Activated naive CD8-positive, alpha-beta T cell treated with anti-CD3 and anti-CD28 coated beads for 36 hours (primary cell): ENCODE measurements at regions not wholly inside any gene's neighbourhood (a gene's known extent, or its start where the extent isn't known, plus 50 kb on each side); places are given as distances from the start of the nearest gene placed in this dataset.
"Not testable (repeated sequence)": the region's sequence is repeated elsewhere in the genome, so short reads cannot be mapped to it uniquely, and the experiment has no call there.

Experiments used
- DNase-seq: peaks from one replicate; pipeline ENCODE4 v3.0.0; 2021
- H3K27ac Mint-ChIP-seq: one replicate; pipeline ENCODE4 v1.8.0; 2022; ENCODE audit warnings: mild to moderate bottlenecking, moderate library complexity, mixed read lengths
- H3K27me3 Mint-ChIP-seq: one replicate; pipeline ENCODE4 v1.8.0; 2022; ENCODE audit warnings: mild to moderate bottlenecking, mixed read lengths
- H3K36me3 Mint-ChIP-seq: one replicate; pipeline ENCODE4 v1.8.0; 2021; ENCODE audit warnings: mild to moderate bottlenecking, mixed read lengths
- H3K4me1 Mint-ChIP-seq: one replicate; pipeline ENCODE4 v1.8.0; 2021; ENCODE audit warnings: mixed read lengths
- H3K4me3 Mint-ChIP-seq: one replicate; pipeline ENCODE4 v1.8.0; 2022; ENCODE audit warnings: mild to moderate bottlenecking, moderate library complexity, mixed read lengths
- H3K9me3 Mint-ChIP-seq: one replicate; pipeline ENCODE4 v1.8.0; 2022; ENCODE audit warnings: mixed read lengths

DNA sequence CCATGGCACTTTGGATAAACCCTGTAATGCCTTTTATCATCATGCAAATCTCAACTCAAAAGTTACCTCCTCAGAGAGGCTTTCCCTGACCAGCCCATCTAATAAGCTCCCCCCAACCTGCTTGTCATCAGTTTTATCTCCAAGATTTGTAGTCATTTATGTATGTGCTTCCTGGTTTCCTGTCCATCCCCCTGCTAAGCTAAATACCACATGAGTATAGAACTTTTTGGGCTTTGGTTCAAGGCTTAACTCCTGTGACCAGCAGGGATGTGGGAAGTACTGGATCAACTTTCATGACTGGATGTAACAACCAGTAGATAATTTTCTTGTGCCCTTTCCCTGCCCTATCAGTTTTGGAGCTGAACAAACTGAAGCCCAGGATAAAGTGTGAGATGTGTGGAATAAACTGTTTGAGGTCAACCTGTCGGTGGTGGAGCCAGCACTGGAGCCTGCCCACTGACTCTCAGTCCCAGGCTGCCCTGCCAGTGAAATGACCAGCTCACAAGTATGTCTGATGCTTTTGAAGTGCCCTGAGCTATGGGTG, 148.6 kb downstream of the CYP26A1 start:
- H3K9me3 Mint-ChIP-seq = no peaks in the 10 kb centered on the region
- H3K4me3 Mint-ChIP-seq = no peak overlapping the region

DNA sequence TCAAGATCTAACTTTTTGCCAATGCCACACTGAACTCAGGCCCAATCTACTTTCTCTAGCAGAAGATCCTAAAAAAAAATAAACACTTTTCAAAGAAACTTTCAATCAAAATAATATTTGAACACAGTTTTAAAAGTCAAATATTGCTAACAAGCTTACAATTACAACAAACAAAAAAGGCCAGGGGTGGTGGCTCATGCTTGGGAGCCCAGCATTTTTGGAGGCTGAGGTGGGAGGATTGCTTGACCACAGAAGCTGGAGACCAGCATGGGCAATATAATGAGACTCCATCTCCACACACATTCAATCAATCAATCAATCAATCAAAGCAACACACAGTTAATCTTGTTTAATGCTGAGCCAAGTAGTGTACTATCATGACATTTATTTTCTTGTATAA, 149.2 kb downstream of the CYP26A1 start:
- H3K36me3 Mint-ChIP-seq = no peaks in the 10 kb centered on the region
- no peaks in the 10 kb centered on the region for H3K27me3 Mint-ChIP-seq
- H3K4me1 Mint-ChIP-seq = no peaks in the 10 kb centered on the region
- no peaks in the 10 kb centered on the region for H3K9me3 Mint-ChIP-seq
- DNase-seq = no peak
- H3K27ac Mint-ChIP-seq = no peak overlapping the region
- H3K4me3 Mint-ChIP-seq = no peak overlapping the region

More for the DNA sequence above, 148.6 kb downstream of the CYP26A1 start:
- no peaks in the 10 kb centered on the region for H3K27me3 Mint-ChIP-seq
- no peaks in the 10 kb centered on the region for H3K36me3 Mint-ChIP-seq
- no peak for DNase-seq
- H3K27ac Mint-ChIP-seq = no peak overlapping the region
- no peaks in the 10 kb centered on the region for H3K4me1 Mint-ChIP-seq

DNA sequence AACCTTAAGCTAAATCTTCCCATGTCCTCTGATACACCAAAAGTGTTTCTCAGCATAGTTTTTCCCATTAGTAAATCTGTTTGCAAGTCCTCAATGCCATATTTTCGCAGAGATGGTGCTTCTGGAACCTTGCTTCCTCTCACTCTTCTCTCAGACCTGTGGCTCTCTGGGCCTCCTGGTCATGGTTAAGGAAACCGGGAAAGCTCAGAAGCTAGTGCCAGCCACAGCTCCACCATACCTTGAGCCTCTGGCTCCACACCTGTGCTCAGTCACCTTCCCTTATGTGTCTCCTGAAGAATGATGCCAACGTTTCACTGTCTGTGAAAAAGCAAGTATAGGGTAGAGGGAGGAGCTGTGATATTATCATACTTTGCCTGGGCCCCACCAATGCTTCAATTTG, 149.6 kb downstream of the CYP26A1 start:
- H3K36me3 Mint-ChIP-seq = no peaks in the 10 kb centered on the region
- no peaks in the 10 kb centered on the region for H3K27me3 Mint-ChIP-seq
- H3K4me3 Mint-ChIP-seq = no peak overlapping the region
- H3K9me3 Mint-ChIP-seq = no peaks in the 10 kb centered on the region
- H3K27ac Mint-ChIP-seq = no peak overlapping the region
- no peaks in the 10 kb centered on the region for H3K4me1 Mint-ChIP-seq
- no peak for DNase-seq

DNA sequence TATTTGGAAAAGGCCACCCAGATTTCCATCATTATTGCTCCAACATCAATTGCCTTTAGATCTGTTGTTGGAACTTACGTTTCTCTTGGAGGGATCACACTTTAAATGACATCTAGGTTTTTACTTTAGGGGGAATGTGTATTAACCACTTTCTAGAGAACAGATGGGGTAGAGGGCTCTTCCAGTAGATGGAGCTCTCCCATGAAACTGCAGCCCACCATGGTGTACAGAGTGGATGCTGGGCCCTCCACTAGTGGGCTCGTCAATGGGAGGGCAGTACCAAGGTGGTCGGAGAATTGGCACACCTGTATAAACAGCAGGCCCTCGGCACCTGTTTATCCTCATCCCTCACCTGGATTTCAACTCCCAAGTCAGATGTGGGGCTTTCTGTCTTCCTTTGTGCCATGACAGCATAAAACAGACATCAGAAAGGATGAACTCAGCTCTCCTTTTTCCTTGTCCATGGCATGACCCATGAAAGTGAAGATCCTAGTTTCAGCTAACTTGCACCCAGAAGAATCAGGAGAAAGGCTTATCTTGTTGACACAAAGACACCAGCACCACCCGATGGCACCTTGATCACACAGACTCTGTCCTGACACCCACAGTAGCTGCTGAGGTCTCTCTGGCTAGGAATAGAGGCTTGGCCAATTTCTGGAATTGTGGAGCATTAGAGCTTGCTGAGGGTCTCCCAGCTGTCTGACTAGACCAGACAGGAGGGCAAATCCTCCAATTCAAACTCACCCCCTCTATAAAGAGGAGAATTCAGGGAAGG, 150.5 kb downstream of the CYP26A1 start:
- Mint-ChIP-seq H3K4me3 (no peak overlapping the region), H3K4me1 (no peaks in the 10 kb centered on the region), H3K27me3 (no peaks in the 10 kb centered on the region), H3K36me3 (no peaks in the 10 kb centered on the region), H3K27ac (no peak overlapping the region), H3K9me3 (no peaks in the 10 kb centered on the region)
- no peak for DNase-seq

DNA sequence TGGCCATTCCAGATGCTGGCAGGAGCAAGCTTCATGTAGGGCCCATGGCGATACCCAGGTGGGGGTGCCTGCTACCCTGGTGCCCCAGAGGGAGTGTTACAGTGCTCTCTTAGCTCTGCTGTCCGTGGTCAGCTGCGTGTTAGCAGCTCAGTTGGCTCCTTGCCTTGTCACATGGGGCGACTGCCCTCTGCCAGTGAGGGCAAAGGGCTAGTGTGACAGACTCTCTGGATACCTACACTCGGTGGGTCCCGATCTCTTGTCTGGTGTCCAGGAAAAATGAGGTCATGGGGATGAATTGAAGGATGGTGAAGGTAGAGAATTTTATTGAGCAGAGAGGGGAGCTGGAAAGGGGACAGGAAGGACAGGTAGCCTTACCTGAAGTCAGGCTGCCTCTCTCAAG, 152.2 kb downstream of the CYP26A1 start:
- H3K27ac Mint-ChIP-seq = no peak overlapping the region
- no peaks in the 10 kb centered on the region for H3K4me1 Mint-ChIP-seq
- no peaks in the 10 kb centered on the region for H3K36me3 Mint-ChIP-seq
- DNase-seq = no peak
- no peaks in the 10 kb centered on the region for H3K9me3 Mint-ChIP-seq
- peaks cover 2% of the 10 kb centered on the region for H3K27me3 Mint-ChIP-seq
- H3K4me3 Mint-ChIP-seq = no peak overlapping the region

DNA sequence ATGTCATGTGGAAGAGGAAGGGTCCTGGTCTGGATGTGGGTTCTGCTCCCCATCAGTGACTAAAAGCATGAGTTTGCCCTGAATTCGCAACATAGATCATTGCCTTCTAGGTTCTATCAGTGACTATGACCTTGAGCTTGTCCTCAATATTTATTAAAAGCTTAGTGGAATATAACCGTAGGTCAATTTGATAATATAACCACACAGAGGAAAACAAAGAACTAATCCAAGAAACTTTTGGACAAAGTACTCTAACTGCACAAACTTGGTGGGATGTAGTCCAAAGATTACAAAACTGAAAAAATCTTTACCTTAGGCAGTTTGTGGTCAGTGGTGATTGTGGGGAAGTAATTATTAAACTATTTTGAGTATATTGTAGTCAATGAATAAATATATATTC, 152.9 kb downstream of the CYP26A1 start:
- Mint-ChIP-seq H3K4me1 (no peaks in the 10 kb centered on the region), H3K36me3 (no peaks in the 10 kb centered on the region), H3K27me3 (peaks cover 3% of the 10 kb centered on the region)

DNA sequence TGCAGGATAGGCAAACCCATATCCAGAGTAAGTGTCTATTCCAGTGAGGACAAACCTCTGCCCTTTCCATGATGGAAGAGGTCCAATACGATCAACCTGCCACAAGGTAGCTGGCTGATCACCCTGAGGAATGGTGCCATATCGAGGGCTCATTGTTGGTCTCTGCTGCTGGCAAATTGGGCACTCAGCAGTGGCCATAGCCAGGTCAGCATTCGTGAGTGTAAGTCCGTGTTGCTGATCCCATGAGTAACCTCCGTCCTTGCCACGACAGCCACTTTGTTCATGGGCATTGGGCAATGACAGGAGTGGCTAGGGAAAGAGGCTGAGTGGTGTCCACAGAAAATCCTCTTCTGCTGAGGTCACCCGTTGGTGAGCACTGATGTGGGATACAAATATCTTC, 156.9 kb downstream of the CYP26A1 start:
- not testable (repeated sequence) for DNase-seq, H3K36me3 Mint-ChIP-seq, H3K27ac Mint-ChIP-seq, H3K4me1 Mint-ChIP-seq, H3K9me3 Mint-ChIP-seq, H3K27me3 Mint-ChIP-seq, H3K4me3 Mint-ChIP-seq

More for the DNA sequence above, 152.9 kb downstream of the CYP26A1 start:
- Mint-ChIP-seq H3K4me3 (no peak overlapping the region), H3K27ac (no peak overlapping the region), H3K9me3 (no peaks in the 10 kb centered on the region)
- DNase-seq = no peak

DNA sequence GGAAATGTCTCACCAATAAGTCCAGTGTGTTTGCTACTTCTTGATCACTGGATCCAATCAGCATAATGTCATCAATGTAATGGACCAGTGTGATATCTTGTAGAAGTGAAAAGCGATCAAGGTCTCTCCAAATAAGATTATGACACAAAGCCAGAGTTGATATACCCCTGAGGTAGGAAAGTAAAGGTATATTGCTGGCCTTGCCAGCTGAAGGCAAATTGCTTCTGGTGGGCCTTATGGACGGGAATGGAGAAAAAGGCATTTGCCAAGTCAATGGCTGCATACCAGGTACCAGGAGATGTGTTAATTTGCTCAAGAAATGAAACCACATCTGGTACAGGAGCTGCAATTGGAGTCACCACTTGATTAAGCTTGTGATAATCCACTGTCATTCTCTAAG, 158.5 kb downstream of the CYP26A1 start:
- not testable (repeated sequence) for H3K27me3 Mint-ChIP-seq, H3K4me3 Mint-ChIP-seq, H3K27ac Mint-ChIP-seq, H3K9me3 Mint-ChIP-seq, H3K36me3 Mint-ChIP-seq, H3K4me1 Mint-ChIP-seq, DNase-seq

DNA sequence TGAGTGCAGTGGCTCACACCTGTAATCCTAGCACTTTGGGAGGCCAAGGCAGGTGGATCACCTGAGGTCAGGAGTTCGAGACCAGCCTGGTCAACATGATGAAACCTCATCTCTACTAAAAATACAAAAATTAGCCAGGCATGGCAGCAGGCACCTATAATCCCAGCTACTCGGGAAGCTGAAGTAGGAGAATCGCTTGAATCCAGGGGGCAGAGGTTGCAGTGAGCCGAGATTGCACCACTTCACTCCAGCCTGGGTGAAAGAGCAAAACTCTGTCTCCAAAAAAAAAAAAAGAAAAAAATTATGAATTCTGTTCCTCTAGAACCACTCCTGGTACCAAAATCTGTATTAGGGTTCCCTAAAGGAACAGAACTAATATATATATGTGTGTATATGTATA, 161.2 kb downstream of the CYP26A1 start:
- not testable (repeated sequence) for H3K4me3 Mint-ChIP-seq

DNA sequence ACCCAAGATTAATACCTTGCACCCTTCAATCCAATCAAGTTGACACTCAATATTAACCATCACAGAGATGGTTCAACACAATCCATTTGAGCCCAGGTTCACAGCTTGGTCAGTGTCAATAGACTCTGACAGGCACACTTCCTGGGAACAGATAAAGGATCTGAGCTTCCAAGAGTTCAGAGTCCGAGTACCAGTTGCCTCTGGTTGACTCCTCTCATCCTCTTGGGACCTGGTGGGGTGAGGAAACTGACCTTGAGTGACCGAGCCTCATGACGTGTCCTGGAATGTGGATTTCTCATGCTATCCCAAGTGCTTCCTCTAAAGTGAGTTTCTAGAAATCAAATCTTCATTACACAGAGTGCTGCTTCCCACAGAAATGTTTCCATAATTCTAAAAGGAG, 162.0 kb downstream of the CYP26A1 start:
- peaks cover 16% of the 10 kb centered on the region for H3K27me3 Mint-ChIP-seq
- no peaks in the 10 kb centered on the region for H3K4me1 Mint-ChIP-seq
- no peaks in the 10 kb centered on the region for H3K36me3 Mint-ChIP-seq
- H3K27ac Mint-ChIP-seq = no peak overlapping the region
- no peaks in the 10 kb centered on the region for H3K9me3 Mint-ChIP-seq
- no peak for DNase-seq
- H3K4me3 Mint-ChIP-seq = no peak overlapping the region

More for the DNA sequence above, 161.2 kb downstream of the CYP26A1 start:
- not testable (repeated sequence) for DNase-seq, H3K36me3 Mint-ChIP-seq, H3K4me1 Mint-ChIP-seq, H3K27ac Mint-ChIP-seq, H3K9me3 Mint-ChIP-seq
- H3K27me3 Mint-ChIP-seq = peaks cover 14% of the 10 kb centered on the region

DNA sequence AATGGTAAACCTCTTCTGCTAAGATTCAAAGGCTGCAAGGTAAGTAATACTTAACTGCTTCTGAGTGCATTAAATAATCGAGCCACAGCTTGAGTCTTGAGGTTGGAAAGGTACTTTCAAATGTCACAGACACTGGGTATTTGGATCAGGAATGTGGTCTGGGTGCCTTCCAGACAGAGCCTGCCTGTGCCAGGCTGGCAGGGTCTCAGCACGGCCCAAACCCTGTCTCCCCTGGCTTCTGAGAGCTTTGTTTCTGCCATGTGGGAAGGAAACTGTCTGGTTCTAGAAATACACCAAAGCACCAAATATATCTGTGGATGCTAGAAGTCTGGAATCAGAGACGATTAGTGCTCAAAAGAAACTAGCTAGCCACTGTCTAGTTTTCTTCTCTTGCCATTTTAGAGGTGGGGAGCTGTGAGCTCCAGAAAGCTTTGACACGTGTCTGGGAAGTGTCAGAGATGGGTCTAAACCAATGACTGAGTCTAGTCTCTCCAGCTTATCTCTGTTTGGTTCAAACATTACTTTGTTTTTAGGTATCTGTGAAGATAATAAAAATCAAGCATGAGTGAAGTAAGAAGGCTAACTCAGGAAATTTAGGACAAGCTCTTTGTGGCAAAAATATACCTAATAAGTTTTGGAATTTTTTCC, 162.8 kb downstream of the CYP26A1 start:
- H3K9me3 Mint-ChIP-seq = no peaks in the 10 kb centered on the region
- no peak for DNase-seq

DNA sequence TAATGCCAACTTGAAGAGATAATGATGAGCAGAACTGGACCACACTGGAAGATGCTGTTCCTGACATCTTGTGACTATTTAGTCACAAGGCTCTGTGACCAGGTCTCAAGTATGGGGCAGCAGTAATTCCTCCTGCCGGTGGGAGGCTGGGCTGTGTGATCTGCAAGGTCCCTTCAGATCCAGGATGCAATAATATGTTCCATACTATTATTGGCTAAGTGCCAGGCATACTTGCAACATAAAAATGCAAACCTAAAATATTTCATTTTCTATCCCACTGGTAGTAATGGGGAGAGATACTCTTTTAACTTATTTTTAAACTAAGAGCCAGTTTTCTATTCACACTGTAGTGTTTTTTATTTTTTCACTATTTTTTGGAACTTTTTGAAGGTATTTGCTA, 171.5 kb downstream of the CYP26A1 start:
- Mint-ChIP-seq H3K27ac (no peak overlapping the region), H3K9me3 (no peaks in the 10 kb centered on the region), H3K36me3 (no peaks in the 10 kb centered on the region), H3K27me3 (peaks cover 12% of the 10 kb centered on the region), H3K4me1 (no peaks in the 10 kb centered on the region), H3K4me3 (no peak overlapping the region)
- DNase-seq = no peak

More for the DNA sequence above, 162.8 kb downstream of the CYP26A1 start:
- H3K27ac Mint-ChIP-seq = no peak overlapping the region
- no peaks in the 10 kb centered on the region for H3K4me1 Mint-ChIP-seq
- H3K4me3 Mint-ChIP-seq = no peak overlapping the region
- H3K36me3 Mint-ChIP-seq = no peaks in the 10 kb centered on the region
- peaks cover 13% of the 10 kb centered on the region for H3K27me3 Mint-ChIP-seq

DNA sequence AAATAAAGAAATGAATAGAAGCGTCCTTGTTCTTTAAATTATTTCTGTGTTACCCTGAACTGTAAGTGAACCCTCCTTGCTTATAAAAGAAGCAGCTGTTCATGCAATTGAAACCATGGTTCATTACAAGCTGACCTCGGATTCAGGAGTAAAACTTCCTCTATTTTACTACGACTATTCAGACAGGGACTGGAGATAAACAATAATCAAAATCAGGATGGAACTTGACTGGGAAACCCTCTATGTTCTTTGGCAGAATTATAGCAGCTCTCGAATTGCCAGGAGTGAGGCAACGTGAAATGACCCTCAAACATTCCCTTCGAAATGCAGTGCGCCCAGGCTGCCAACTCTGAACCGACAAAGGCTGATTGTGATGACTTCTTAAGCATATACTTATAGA, 172.1 kb downstream of the CYP26A1 start:
- Mint-ChIP-seq H3K27ac (no peak overlapping the region), H3K36me3 (no peaks in the 10 kb centered on the region), H3K4me1 (no peaks in the 10 kb centered on the region), H3K27me3 (peaks cover 12% of the 10 kb centered on the region), H3K4me3 (no peak overlapping the region), H3K9me3 (no peaks in the 10 kb centered on the region)
- DNase-seq = no peak

DNA sequence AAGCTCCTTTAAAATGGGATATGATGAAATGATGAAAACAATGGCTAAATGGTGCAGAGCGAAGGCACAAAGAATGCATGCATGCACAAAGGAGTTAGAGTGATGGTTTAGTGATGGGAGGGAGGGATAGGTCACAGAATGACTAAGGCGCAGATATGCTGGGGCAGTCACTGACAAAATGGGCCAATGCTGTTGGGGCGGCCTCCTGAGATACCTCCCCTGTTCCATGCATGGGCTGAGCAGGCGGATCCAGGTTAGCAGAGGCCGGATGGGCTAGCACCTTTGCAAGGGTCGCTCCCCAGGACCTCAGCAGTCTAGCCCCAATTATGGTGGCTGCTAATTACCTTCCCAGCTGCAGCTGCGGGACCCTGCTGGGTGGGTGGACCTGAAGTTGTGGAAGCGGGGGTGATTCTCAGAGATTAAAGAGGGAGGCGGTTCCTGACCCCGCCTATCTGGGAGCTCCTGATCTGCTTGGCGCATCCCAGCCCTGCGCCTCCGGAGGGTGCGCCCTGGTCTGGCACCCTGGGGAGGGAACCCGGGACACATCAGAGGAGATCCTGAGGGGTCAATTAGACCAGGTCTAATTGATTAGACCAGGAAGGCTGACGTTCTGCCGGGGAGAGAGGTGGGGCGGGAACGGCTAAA, 175.0 kb downstream of the CYP26A1 start:
- no peaks in the 10 kb centered on the region for H3K4me1 Mint-ChIP-seq
- peaks cover 12% of the 10 kb centered on the region for H3K27me3 Mint-ChIP-seq
- no peaks in the 10 kb centered on the region for H3K36me3 Mint-ChIP-seq
- no peak overlapping the region for H3K27ac Mint-ChIP-seq
- no peaks in the 10 kb centered on the region for H3K9me3 Mint-ChIP-seq
- DNase-seq = no peak
- no peak overlapping the region for H3K4me3 Mint-ChIP-seq

DNA sequence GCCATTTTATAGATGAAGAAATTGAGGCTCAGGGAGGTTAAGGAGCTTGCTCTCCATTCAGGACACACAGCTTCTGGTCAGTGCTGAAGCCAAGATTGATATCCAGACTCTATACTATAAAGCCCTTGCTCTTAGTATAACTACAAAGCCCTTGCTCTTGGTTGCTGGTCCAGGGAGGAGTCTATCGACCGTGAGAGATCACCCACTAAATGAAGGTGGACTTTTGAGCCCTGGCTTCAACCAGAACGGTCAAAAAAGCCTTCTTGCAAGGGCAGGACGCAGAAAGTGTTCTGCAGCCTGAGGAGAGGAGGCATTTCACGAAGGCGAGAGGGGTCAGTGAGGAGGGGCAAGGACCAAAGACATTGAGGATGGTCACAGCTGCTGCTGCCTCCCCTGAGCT, 176.3 kb downstream of the CYP26A1 start:
- Mint-ChIP-seq H3K27me3 (peaks cover 4% of the 10 kb centered on the region), H3K4me1 (no peaks in the 10 kb centered on the region), H3K9me3 (no peaks in the 10 kb centered on the region), H3K27ac (no peak overlapping the region), H3K4me3 (no peak overlapping the region), H3K36me3 (no peaks in the 10 kb centered on the region)
- DNase-seq = no peak
